ENCODE measurements at regions not wholly inside any gene's neighbourhood (a gene's known extent, or its start where the extent isn't known, plus 50 kb on each side); places are given as distances from the start of the nearest gene placed in this dataset.

DNA sequence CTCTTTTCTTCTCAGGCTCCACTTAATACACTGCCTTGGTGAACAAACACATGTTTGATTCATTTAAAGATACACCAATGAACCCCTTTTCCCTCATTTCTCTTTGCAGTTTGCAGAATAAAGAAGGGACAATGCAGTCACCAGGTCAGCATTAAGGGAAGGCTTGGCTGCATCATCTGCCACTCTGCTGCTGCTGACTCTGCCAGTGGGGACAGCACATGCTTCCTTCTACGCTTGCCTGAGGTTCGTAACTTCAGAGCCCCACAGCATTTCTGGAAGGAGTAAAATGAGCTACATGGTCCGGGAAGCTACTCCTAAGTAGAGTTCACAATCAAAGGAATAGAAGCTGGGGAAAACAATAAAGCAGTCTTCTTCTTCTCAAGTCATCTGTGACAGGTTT is 178.9 kb upstream of the GATB start:
- no peak for DNase-seq (ENCODE audit: low spot score)

DNA sequence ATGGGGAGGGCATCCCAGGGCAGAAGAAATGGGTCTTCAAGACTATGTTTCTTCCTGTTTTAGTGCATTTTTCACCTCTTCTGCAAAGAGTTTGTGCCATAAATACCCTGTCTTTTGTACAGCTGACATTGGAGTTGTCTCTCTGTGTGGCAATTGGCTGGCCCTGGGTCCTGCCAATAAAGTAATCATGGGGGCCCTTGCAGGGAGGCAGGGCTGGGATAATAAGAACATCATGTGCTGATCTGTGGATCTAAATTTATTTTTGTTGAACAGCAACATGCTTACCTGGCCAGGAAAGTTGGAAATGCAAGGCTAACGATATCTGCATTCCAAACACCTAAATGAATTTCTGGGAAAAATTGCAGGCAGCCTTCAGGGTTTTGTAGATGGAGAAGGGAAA is 174.6 kb upstream of the GATB start:
- DNase-seq (ENCODE audit: low spot score) = no peak

DNA sequence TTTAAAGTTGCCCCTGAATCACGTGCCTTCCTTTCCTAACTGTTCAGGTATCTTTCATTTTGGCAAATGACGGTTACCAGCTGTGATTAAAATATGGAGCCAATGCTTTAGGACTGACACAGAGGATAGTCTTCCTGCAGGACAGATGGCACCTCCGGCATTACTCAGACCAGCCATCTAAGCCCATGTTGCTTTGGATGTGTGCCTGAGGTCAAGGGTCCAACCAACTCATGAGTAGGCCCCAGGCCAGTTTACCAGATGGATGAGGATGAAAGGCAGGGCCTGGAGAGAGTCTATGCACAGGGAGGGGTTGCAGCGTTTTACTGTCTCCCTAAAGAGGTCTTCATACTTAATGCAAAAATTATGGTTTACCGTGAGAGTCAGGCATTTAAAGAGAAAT is 174.0 kb upstream of the GATB start:
- no peak for DNase-seq (ENCODE audit: low spot score)

DNA sequence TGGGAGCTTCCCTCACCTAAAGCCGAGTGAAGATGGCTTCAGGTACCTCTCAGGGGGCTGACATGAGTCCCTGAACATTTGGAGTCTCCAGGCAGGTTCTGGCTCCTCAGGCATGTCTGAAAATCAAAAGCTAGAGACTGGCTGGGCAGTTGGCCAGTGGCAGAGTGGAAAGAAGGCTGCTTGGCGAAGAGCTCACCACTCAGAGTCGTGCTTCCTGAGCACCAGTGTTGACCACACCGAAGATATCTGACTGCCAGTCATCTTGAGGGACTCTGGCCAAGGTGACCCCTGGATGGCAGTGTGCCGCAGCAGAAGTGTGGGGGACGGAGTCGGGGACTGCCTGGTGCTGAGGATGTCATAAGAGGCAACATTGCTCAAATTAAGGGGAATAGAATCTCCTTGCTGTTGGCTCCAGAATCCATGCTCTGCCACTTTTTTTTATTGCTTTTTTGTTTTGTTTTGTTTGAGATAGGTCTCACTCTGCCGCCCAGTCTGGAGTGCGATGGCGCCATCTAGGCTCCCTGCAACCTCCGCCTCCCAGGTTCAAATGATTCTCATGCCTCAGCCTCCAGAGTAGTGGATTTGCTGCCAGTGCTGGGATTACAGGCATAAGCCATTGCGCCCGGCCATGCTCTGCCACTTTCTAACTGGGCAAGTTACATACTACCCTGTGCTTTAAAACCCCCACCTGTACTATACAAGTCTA is 172.5 kb upstream of the GATB start:
- no peak for DNase-seq (ENCODE audit: low spot score)

- no peak for DNase-seq (ENCODE audit: low spot score)
Observed at GRCh38 chr4:151931563-151931962, 170.8 kb upstream of the GATB start.

- no peak for DNase-seq (ENCODE audit: low spot score)
Observed at GRCh38 chr4:151930372-151930771, 169.6 kb upstream of the GATB start.

- DNase-seq (ENCODE audit: low spot score) = no peak
Observed at GRCh38 chr4:151928112-151928511, 167.3 kb upstream of the GATB start.

DNA sequence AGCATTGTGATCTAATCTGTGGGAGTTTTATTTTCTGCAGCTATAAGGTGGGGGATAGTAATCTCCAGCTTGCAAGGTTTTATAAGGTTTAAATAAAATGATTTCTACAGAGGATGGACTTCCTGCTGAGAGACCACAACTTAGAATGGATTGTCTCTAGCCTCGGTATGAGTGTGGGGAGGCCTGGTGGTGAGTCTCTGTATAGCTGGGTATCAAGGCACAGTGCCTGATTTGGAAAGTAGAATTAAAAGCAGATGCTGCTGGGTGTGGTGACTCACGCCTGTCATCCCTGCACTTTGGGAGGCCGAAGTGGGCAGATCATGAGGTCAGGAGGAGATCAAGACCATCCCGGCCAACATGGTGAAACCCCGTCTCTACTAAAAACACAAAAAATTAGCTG is 162.0 kb upstream of the GATB start:
- no peak for DNase-seq (ENCODE audit: low spot score)

- no peak for DNase-seq (ENCODE audit: low spot score)
Observed at GRCh38 chr4:151922306-151922705, 161.5 kb upstream of the GATB start.

GRCh38 chr4:151921811-151922210 is 161.0 kb upstream of the GATB start:
- DNase-seq (ENCODE audit: low spot score) = no peak

DNA sequence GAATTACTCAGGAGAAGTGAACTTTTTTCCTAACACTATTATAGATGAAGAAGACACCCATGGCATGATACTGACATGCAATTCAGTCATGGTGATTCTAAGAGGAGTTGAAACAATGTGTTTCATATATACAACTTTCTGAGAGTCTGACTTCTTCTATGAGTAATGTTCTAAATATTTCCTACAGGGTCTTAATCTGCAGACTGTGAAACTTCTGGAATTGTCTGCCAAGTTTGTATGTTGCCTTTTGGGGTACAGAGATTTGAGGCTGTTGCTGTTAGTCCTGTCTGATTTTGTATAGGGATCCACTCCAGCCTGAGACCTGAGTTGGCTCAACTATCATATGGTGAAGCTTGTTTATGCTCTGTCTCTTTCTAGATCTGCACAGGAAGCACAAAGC is 160.6 kb upstream of the GATB start:
- no peak for DNase-seq (ENCODE audit: low spot score)

DNA sequence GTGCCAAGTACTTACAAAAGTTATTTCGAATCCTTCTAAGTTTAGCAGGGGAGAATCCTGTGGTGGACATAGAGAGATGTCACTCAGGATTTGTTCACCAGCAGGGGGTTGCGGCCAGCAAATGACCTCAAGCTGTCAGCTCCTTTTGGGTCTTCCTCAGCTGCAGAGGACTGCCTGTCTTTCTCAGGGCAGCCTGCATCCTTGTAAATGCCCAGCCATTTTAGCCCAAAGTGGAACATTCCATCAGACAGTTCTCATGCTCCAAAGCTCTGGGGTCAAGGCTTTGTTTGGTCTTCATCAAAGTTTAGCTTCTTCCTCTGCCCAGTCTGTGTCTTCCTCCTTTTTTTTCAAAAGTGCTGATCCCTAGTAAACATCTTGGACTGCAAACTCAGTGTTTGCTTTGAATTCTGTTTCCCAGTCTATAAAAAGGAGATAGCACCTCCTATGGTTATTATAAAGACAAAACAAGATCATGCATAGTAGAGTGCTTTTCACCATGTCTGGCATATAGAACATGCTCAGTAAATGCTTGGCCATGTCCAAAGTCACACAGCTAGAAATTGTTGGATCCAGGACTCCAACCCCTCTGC is 156.4 kb upstream of the GATB start:
- DNase-seq (ENCODE audit: low spot score) = no peak

DNA sequence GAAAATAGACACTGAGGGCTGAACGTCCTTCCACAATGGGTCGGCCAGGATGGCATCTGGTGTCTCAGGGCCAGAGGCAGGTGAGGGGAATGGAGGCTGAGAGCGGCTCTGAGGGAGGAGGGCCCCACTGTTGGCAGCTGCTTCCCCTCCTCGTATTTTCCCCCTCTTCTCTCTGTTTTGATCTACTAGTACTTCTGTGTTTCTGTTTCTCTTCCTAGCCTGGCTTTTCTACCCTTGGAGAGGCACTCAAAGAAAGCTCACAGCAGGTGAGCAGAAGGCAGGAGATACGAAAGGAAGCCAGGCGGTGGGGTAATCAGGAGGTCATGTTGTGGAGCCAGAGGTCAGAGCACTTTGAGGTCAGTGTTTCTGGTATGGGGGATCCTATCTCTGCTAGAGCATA is 151.8 kb upstream of the GATB start:
- DNase-seq (ENCODE audit: low spot score) = no peak

- no peak for DNase-seq (ENCODE audit: low spot score)
Observed at GRCh38 chr4:151911970-151912369, 151.2 kb upstream of the GATB start.

- DNase-seq (ENCODE audit: low spot score) = no peak
Observed at GRCh38 chr4:151908734-151909497, 148.1 kb upstream of the GATB start.

- no peak for DNase-seq (ENCODE audit: low spot score)
Observed at GRCh38 chr4:151908201-151908600, 147.4 kb upstream of the GATB start.

- no peak for DNase-seq (ENCODE audit: low spot score)
Observed at GRCh38 chr4:151906438-151906837, 145.6 kb upstream of the GATB start.

DNA sequence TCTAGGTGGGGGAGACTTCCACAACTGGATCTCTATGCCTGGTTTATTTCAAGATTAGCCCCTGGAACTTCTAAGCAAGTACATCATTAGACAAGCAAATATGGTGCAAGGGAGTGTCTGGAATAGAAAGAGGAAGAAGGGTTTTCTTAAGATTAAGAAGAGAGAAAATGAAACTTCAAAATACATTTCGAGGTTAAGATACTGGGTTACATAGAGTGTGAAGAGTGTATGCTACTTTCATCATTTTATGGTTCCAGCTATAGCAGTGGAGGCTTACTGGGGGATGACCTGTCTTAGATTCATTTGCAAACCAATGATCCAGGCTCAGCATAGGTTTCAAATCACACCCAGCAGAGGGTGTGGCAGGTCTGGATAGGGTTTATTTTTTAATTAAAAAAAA is 144.4 kb upstream of the GATB start:
- no peak for DNase-seq (ENCODE audit: low spot score)

- DNase-seq (ENCODE audit: low spot score) = no peak
Observed at GRCh38 chr4:151901631-151902030, 140.8 kb upstream of the GATB start.

- DNase-seq (ENCODE audit: low spot score) = no peak
Observed at GRCh38 chr4:151896880-151897279, 136.1 kb upstream of the GATB start.

DNA sequence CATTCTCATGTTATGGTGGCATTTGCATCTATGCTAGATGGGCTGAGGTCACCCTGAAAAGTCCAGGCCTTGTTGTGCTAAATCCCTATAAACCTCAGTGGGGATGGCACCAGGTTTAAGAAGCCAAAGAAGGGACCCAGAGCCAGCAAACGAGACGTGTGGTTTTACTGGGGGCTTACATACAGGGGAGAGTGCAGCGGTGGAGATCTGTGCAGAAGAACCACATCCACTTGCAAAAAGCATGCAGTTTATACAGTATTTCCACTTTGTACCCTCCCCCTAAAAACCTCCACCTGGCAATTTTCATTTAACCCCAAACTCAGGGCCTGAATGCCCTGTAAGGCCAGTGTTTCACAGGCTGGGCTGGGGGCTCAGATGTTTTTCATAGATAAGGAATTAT is 134.9 kb upstream of the GATB start:
- no peak for DNase-seq (ENCODE audit: low spot score)

DNA sequence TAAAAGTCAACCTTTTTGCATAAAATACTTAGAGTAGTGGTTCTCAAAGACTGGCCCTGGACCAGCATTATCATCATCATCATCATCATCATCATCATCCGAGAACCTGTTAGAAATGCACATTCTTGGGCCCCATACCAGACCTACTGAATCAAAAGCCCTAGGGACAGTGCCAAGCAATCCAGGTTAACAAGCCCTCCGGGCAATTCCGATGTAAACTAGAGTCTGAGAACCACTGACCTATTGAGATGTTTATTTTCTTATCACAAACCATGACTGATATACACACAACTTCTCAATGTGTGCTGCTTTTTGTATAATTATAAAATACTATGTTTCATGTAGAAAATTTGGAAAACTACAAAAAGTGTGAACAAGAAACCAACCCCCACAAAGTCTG is 133.4 kb upstream of the GATB start:
- DNase-seq (ENCODE audit: low spot score) = no peak

DNA sequence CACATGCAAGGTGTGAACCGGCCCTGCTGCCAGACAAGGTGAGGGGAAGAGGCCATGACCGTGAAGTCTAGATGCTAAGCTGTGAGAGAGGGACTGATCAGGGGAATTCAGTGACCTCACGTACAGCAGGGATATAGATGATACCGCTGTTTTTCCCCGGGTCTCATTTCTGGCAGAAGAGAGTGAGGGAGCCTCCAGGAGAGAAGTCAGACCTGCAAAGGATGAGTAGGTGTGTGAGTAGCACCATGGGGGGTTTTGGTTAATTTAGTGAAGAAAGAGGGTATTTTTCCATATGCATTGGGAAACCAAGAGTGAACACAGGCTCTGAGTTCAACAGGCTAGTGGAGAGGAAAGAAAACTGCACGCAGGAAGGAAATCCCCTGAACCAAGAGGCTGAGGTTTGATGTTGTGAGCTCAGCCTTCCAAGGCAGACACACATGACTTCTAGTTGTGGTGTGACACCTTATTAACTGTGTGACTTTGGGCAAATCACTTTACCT is 127.6 kb upstream of the GATB start:
- no peak for DNase-seq (ENCODE audit: low spot score)

Measured in activated CD4-positive, alpha-beta T cell treated with anti-CD3 and anti-CD28 coated beads, Interleukin-2, Interleukin-4, amounts not matched to agents 100 ng/mL and 50 ng/mL, durations not matched to agents 16 hours and 8 hours (primary cell).